Middle frontal gyrus (tissue), 1 donor: ENCODE measurements at regions not wholly inside any gene's neighbourhood (a gene's known extent, or its start where the extent isn't known, plus 50 kb on each side); places are given as distances from the start of the nearest gene placed in this dataset.
"Not testable (repeated sequence)": the region's sequence is repeated elsewhere in the genome, so short reads cannot be mapped to it uniquely, and the experiment has no call there.

Experiments used
- DNase-seq: peaks from one replicate; pipeline ENCODE4 v3.0.0-alpha.2; 2015; ENCODE audit warnings: low spot score; ENCODE audit errors: extremely low spot score

- DNase-seq = no peak
Measured at GRCh38 chr18:995629-996028, 91.0 kb downstream of the ADCYAP1 start.

GRCh38 chr18:997499-997898 lies 92.8 kb downstream of the ADCYAP1 start:
- DNase-seq = no peak

- no peak for DNase-seq
Measured at GRCh38 chr18:998936-999335, 94.3 kb downstream of the ADCYAP1 start.

- DNase-seq = no peak
Measured at GRCh38 chr18:1002653-1003178, 98.0 kb downstream of the ADCYAP1 start.

- no peak for DNase-seq
Measured at GRCh38 chr18:1003499-1003898, 98.8 kb downstream of the ADCYAP1 start.

- no peak for DNase-seq
Measured at GRCh38 chr18:1006304-1006703, 101.6 kb downstream of the ADCYAP1 start.

- DNase-seq = no peak
Measured at GRCh38 chr18:1006965-1007364, 102.3 kb downstream of the ADCYAP1 start.

- DNase-seq = no peak
Measured at GRCh38 chr18:1011349-1011748, 106.7 kb downstream of the ADCYAP1 start.

GRCh38 chr18:1012775-1013174 lies 108.1 kb downstream of the ADCYAP1 start:
- no peak for DNase-seq

- DNase-seq = no peak
Measured at GRCh38 chr18:1013951-1014350, 109.3 kb downstream of the ADCYAP1 start.

- DNase-seq = no peak
Measured at GRCh38 chr18:1014509-1014908, 109.8 kb downstream of the ADCYAP1 start.

GRCh38 chr18:1014951-1015624 lies 110.4 kb downstream of the ADCYAP1 start:
- DNase-seq = no peak

GRCh38 chr18:1015777-1016176 lies 111.1 kb downstream of the ADCYAP1 start:
- no peak for DNase-seq

- no peak for DNase-seq
Measured at GRCh38 chr18:1017227-1018058, 112.8 kb downstream of the ADCYAP1 start.

GRCh38 chr18:1018181-1018681 lies 113.6 kb downstream of the ADCYAP1 start:
- no peak for DNase-seq

GRCh38 chr18:1019191-1019590 lies 114.5 kb downstream of the ADCYAP1 start:
- DNase-seq = no peak

- no peak for DNase-seq
Measured at GRCh38 chr18:1020731-1021344, 116.2 kb downstream of the ADCYAP1 start.

- DNase-seq = no peak
Measured at GRCh38 chr18:1026930-1027329, 122.3 kb downstream of the ADCYAP1 start.

- DNase-seq = not testable (repeated sequence)
Measured at GRCh38 chr18:1033092-1033491, 128.4 kb downstream of the ADCYAP1 start.

GRCh38 chr18:1034971-1035370 lies 130.3 kb downstream of the ADCYAP1 start:
- no peak for DNase-seq

- DNase-seq = no peak
Measured at GRCh38 chr18:1036926-1037325, 132.3 kb downstream of the ADCYAP1 start.

GRCh38 chr18:1037776-1038175 lies 133.1 kb downstream of the ADCYAP1 start:
- no peak for DNase-seq
